ENCODE measurements at regions not wholly inside any gene's neighbourhood (a gene's known extent, or its start where the extent isn't known, plus 50 kb on each side); places are given as distances from the start of the nearest gene placed in this dataset.

GRCh38 chr12:97938031-97938430 lies 475.4 kb downstream of the RMST start:
- H3K9me3 Mint-ChIP-seq (ENCODE audit: low read depth), result peaks cover 3% of the 10 kb centered on the region
- no peak for DNase-seq (ENCODE audit: low spot score)
- H3K27ac Mint-ChIP-seq (ENCODE audit: unreplicated experiment), result no peak overlapping the region
- no peak overlapping the region for H3K4me3 Mint-ChIP-seq (ENCODE audit: unreplicated experiment)
- H3K27me3 Mint-ChIP-seq (ENCODE audit: low read depth), result no peaks in the 10 kb centered on the region
- no peak for TF ChIP-seq CTCF (IDR thresholded peaks at IDR 0.05)
- no peaks in the 10 kb centered on the region for H3K4me1 Mint-ChIP-seq (ENCODE audit: low read depth)
- no peaks in the 10 kb centered on the region for H3K36me3 Mint-ChIP-seq (ENCODE audit: low read depth)

GRCh38 chr12:97939156-97939555 lies 476.6 kb downstream of the RMST start:
- no peak for DNase-seq (ENCODE audit: low spot score)
- Mint-ChIP-seq H3K9me3 (ENCODE audit: low read depth) (peaks cover 3% of the 10 kb centered on the region), H3K4me3 (ENCODE audit: unreplicated experiment) (no peak overlapping the region), H3K27ac (ENCODE audit: unreplicated experiment) (no peak overlapping the region), H3K4me1 (ENCODE audit: low read depth) (no peaks in the 10 kb centered on the region), H3K27me3 (ENCODE audit: low read depth) (no peaks in the 10 kb centered on the region), H3K36me3 (ENCODE audit: low read depth) (no peaks in the 10 kb centered on the region)
- no peak for TF ChIP-seq CTCF (IDR thresholded peaks at IDR 0.05)

- no peaks in the 10 kb centered on the region for H3K4me1 Mint-ChIP-seq (ENCODE audit: low read depth)
- peaks cover 3% of the 10 kb centered on the region for H3K9me3 Mint-ChIP-seq (ENCODE audit: low read depth)
Observed at GRCh38 chr12:97940105-97940504, 477.5 kb downstream of the RMST start.

GRCh38 chr12:97940629-97941028 lies 478.0 kb downstream of the RMST start:
- DNase-seq (ENCODE audit: low spot score), result no peak
- Mint-ChIP-seq H3K4me1 (ENCODE audit: low read depth) (no peaks in the 10 kb centered on the region), H3K36me3 (ENCODE audit: low read depth) (no peaks in the 10 kb centered on the region), H3K4me3 (ENCODE audit: unreplicated experiment) (no peak overlapping the region), H3K27me3 (ENCODE audit: low read depth) (no peaks in the 10 kb centered on the region), H3K9me3 (ENCODE audit: low read depth) (peaks cover 3% of the 10 kb centered on the region), H3K27ac (ENCODE audit: unreplicated experiment) (no peak overlapping the region)
- no peak for TF ChIP-seq CTCF (IDR thresholded peaks at IDR 0.05)

More at GRCh38 chr12:97940105-97940504, 477.5 kb downstream of the RMST start:
- no peak for TF ChIP-seq CTCF (IDR thresholded peaks at IDR 0.05)
- Mint-ChIP-seq H3K36me3 (ENCODE audit: low read depth) (no peaks in the 10 kb centered on the region), H3K4me3 (ENCODE audit: unreplicated experiment) (no peak overlapping the region), H3K27me3 (ENCODE audit: low read depth) (no peaks in the 10 kb centered on the region), H3K27ac (ENCODE audit: unreplicated experiment) (no peak overlapping the region)
- no peak for DNase-seq (ENCODE audit: low spot score)

GRCh38 chr12:97941686-97942354 lies 479.2 kb downstream of the RMST start:
- Mint-ChIP-seq H3K36me3 (ENCODE audit: low read depth) (no peaks in the 10 kb centered on the region), H3K9me3 (ENCODE audit: low read depth) (peaks cover 6% of the 10 kb centered on the region), H3K4me3 (ENCODE audit: unreplicated experiment) (no peak overlapping the region), H3K27ac (ENCODE audit: unreplicated experiment) (no peak overlapping the region), H3K27me3 (ENCODE audit: low read depth) (no peaks in the 10 kb centered on the region), H3K4me1 (ENCODE audit: low read depth) (no peaks in the 10 kb centered on the region)
- no peak for DNase-seq (ENCODE audit: low spot score)
- no peak for TF ChIP-seq CTCF (IDR thresholded peaks at IDR 0.05)
